PC-3 (cell line): ENCODE measurements at regions not wholly inside any gene's neighbourhood (a gene's known extent, or its start where the extent isn't known, plus 50 kb on each side); places are given as distances from the start of the nearest gene placed in this dataset.

Source experiments
- ATAC-seq: fragments of 200-7000 bp; cut with Tn5 transposase; 2 replicates; pipeline ENCODE4 v1.9.1; 2020; ENCODE audit warnings: mild to moderate bottlenecking, moderate library complexity
- BruUV-seq: library from RNA; stranded (reverse); fragments of 400-500 nt; replicated peaks from 2 replicates; lab custom pipeline; 2021; lab: Mats Ljungman, UMichigan
- CTCF ChIA-PET: fragments of 300-600 bp; sonication (Branson Sonifier 250); formaldehyde crosslinking; loops from one replicate; lab custom pipeline; 2022; ENCODE audit warnings: antibody characterized with exemption; lab: Charles Lee
- POLR2A ChIA-PET: fragments of 300-600 bp; sonication (Branson Sonifier 250); formaldehyde crosslinking; loops from one replicate; lab custom pipeline; 2022; ENCODE audit warnings: antibody characterized with exemption; ENCODE audit not compliant: unreplicated experiment; lab: Charles Lee
- DNase-seq: peaks from one replicate; pipeline ENCODE4 v3.0.0-alpha.2; 2015
- H2AFZ ChIP-seq: fragments of 300-600 bp; sonication (generic); 2 replicates; pipeline ENCODE4 v1.6.0; 2016; ENCODE audit warnings: antibody characterized with exemption, low read length
- H3F3A ChIP-seq: fragments of 300-600 bp; sonication (generic); one replicate; pipeline ENCODE4 v1.6.0; 2017; ENCODE audit warnings: antibody characterized with exemption, low read length, control low read depth, mild to moderate bottlenecking; ENCODE audit not compliant: unreplicated experiment
- H3K27ac ChIP-seq: fragments of 300-600 bp; sonication (generic); 2 replicates; pipeline ENCODE4 v1.5.1; 2016; ENCODE audit warnings: mild to moderate bottlenecking, low read length
- H3K27me3 ChIP-seq: fragments of 300-600 bp; sonication (generic); 2 replicates; pipeline ENCODE4 v1.6.1; 2016; ENCODE audit warnings: low read length, mixed read lengths
- H3K36me3 ChIP-seq: fragments of 300-600 bp; sonication (generic); 2 replicates; pipeline ENCODE4 v1.6.1; 2016; ENCODE audit warnings: low read depth, mixed run types, low read length, mixed read lengths
- H3K4me1 ChIP-seq: fragments of 300-600 bp; sonication (generic); 2 replicates; pipeline ENCODE4 v1.5.1; 2016; ENCODE audit warnings: low read length; ENCODE audit not compliant: insufficient read depth
- H3K4me2 ChIP-seq: fragments of 300-600 bp; sonication (generic); 2 replicates; pipeline ENCODE4 v1.6.0; 2016; ENCODE audit warnings: low read length
- H3K4me3 ChIP-seq: fragments of 300-600 bp; sonication (generic); 2 replicates; pipeline ENCODE4 v1.5.1; 2016; ENCODE audit warnings: mild to moderate bottlenecking, low read length, mixed read lengths
- H3K79me2 ChIP-seq: fragments of 300-600 bp; sonication (generic); 2 replicates; pipeline ENCODE4 v1.6.1; 2017; ENCODE audit warnings: low read length, mixed read lengths
- H3K9ac ChIP-seq: fragments of 300-600 bp; sonication (generic); 2 replicates; pipeline ENCODE4 v1.6.0; 2016; ENCODE audit warnings: mild to moderate bottlenecking, low read length
- H3K9me2 ChIP-seq: fragments of 300-600 bp; sonication (generic); replicated peaks from 2 replicates; pipeline ENCODE4 v1.6.1; 2016; ENCODE audit warnings: mixed run types, low read length, mixed read lengths
- H3K9me3 ChIP-seq: fragments of 300-600 bp; sonication (generic); 2 replicates; pipeline ENCODE4 v1.6.1; 2016; ENCODE audit warnings: low read length, mixed read lengths
- H4K20me1 ChIP-seq: fragments of 300-600 bp; sonication (generic); 2 replicates; pipeline ENCODE4 v1.6.1; 2016; ENCODE audit warnings: low read length, mixed read lengths
- CTCF ChIP-seq: fragments of 300-600 bp; sonication (generic); conservative IDR thresholded peaks from 2 replicates; pipeline ENCODE4 v1.5.1; 2017; ENCODE audit warnings: antibody characterized with exemption, low read depth, mild to moderate bottlenecking, low read length
- EZH2 ChIP-seq: fragments of 300-600 bp; sonication (generic); IDR thresholded peaks from one replicate; pipeline ENCODE4 v1.6.1; 2017; ENCODE audit warnings: antibody characterized with exemption, mild to moderate bottlenecking, low read length; ENCODE audit not compliant: unreplicated experiment
- EZH2phosphoT487 ChIP-seq: fragments of 300-600 bp; sonication (generic); IDR thresholded peaks from 2 replicates; pipeline ENCODE4 v1.6.1; 2018; ENCODE audit warnings: mild to moderate bottlenecking, antibody characterized with exemption, low read length, borderline replicate concordance
- intact Hi-C: fragments of 100-400 bp; cut with micrococcal nuclease; formaldehyde crosslinking; loops from 2 replicates; pipeline ENCODE4 v1.9.0; 2023

- Histone ChIP-seq H3K36me3 (no peaks in the 10 kb centered on the region), H3K79me2 (no peaks in the 10 kb centered on the region), H3K9ac (no peak overlapping the region), H3F3A (no peaks in the 10 kb centered on the region), H2AFZ (no peak overlapping the region), H3K4me3 (no peak overlapping the region), H3K27me3 (no peaks in the 10 kb centered on the region), H3K4me1 (peaks cover 42% of the 10 kb centered on the region), H4K20me1 (no peaks in the 10 kb centered on the region), H3K4me2 (no peak overlapping the region), H3K9me2 (no peaks in the 10 kb centered on the region), H3K27ac (no peak overlapping the region), H3K9me3 (no peaks in the 10 kb centered on the region)
- CTCF ChIA-PET, result no interaction called here
- POLR2A ChIA-PET, result no interaction called here
- TF ChIP-seq EZH2phosphoT487 (no peak), CTCF (peak; percentile 45)
- DNase-seq (peak; percentile 10), ATAC-seq (no peak)
- BruUV-seq, result no TSS peak
- intact Hi-C loops, result loop anchor here (10.0 kb wide), 1 partner anchor 592 kb away; no protein-coding TSS in a partner anchor
Measured at GRCh38 chr13:86567119-86567518, 767.9 kb upstream of the SLITRK6 start.

GRCh38 chr13:86569119-86569518 is 769.9 kb upstream of the SLITRK6 start:
- TF ChIP-seq EZH2 (no peak), EZH2phosphoT487 (no peak), CTCF (no peak)

GRCh38 chr13:86569974-86570373 is 770.8 kb upstream of the SLITRK6 start:
- no peak overlapping the region for H2AFZ ChIP-seq
- ChIA-PET POLR2A (no interaction called here), CTCF (no interaction called here)
- peak; percentile 76 for DNase-seq
- H3K27me3 ChIP-seq, result no peaks in the 10 kb centered on the region
- no peaks in the 10 kb centered on the region for H3K9me2 ChIP-seq
- peak overlapping the region; percentile 87 for H3K27ac ChIP-seq
- intact Hi-C loops, result loop anchor here (10.0 kb wide), 2 partner anchors 485 to 595 kb away; no protein-coding TSS in a partner anchor
- ATAC-seq, result peak; percentile 62
- no peak overlapping the region for H3K4me3 ChIP-seq
- BruUV-seq, result no TSS peak
- H3F3A ChIP-seq, result peaks cover 3% of the 10 kb centered on the region
- TF ChIP-seq EZH2 (no peak), CTCF (no peak), EZH2phosphoT487 (no peak)
- H3K4me1 ChIP-seq, result peaks cover 38% of the 10 kb centered on the region
- no peaks in the 10 kb centered on the region for H4K20me1 ChIP-seq
- no peaks in the 10 kb centered on the region for H3K36me3 ChIP-seq
- no peaks in the 10 kb centered on the region for H3K79me2 ChIP-seq
- H3K9me3 ChIP-seq, result no peaks in the 10 kb centered on the region
- peak overlapping the region; percentile 61; the same call in 1 of the 2 replicates for H3K9ac ChIP-seq
- H3K4me2 ChIP-seq, result peak overlapping the region; percentile 51

More at GRCh38 chr13:86569119-86569518, 769.9 kb upstream of the SLITRK6 start:
- peaks cover 38% of the 10 kb centered on the region for H3K4me1 ChIP-seq
- H3K9me3 ChIP-seq, result no peaks in the 10 kb centered on the region
- ChIA-PET CTCF (no interaction called here), POLR2A (no interaction called here)
- H3F3A ChIP-seq, result peaks cover 3% of the 10 kb centered on the region
- intact Hi-C loops, result loop anchor here (10.0 kb wide), 1 partner anchor 594 kb away; no protein-coding TSS in a partner anchor
- no peaks in the 10 kb centered on the region for H3K36me3 ChIP-seq
- DNase-seq, result peak; percentile 60
- H2AFZ ChIP-seq, result no peak overlapping the region
- no peaks in the 10 kb centered on the region for H3K9me2 ChIP-seq
- H3K79me2 ChIP-seq, result no peaks in the 10 kb centered on the region
- H3K27me3 ChIP-seq, result no peaks in the 10 kb centered on the region
- H3K4me3 ChIP-seq, result no peak overlapping the region
- H4K20me1 ChIP-seq, result no peaks in the 10 kb centered on the region
- peak; percentile 52 for ATAC-seq
- BruUV-seq, result no TSS peak
- H3K27ac ChIP-seq, result peak overlapping the region; percentile 87
- no peak overlapping the region for H3K4me2 ChIP-seq
- peak overlapping the region; percentile 61 for H3K9ac ChIP-seq
